ENCODE measurements at regions not wholly inside any gene's neighbourhood (a gene's known extent, or its start where the extent isn't known, plus 50 kb on each side); places are given as distances from the start of the nearest gene placed in this dataset.

GRCh38 chr13:109669956-109670355 is 116.4 kb downstream of the IRS2 start:
- DNase-seq: no peak

DNA sequence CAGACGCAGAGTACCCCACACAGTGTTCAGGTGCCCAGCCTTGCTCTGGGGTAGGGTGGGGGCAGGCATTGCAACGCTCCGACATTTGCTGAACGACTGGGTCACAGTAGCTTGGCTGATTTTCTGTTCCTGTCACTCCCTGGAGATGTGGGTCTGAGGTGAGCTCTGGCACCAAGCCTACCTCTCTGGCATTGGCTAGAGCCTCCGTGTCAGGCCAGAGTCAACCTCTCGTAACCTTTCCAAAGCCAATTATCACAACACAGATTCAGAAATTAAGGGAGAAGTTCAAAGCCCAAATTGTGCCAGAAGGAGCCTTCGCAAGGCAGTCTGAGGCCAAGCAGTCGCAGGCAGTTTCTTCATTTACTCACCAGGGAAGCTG is 117.2 kb downstream of the IRS2 start:
- no peak for DNase-seq

GRCh38 chr13:109668433-109669233 is 117.8 kb downstream of the IRS2 start:
- no peak for DNase-seq

DNA sequence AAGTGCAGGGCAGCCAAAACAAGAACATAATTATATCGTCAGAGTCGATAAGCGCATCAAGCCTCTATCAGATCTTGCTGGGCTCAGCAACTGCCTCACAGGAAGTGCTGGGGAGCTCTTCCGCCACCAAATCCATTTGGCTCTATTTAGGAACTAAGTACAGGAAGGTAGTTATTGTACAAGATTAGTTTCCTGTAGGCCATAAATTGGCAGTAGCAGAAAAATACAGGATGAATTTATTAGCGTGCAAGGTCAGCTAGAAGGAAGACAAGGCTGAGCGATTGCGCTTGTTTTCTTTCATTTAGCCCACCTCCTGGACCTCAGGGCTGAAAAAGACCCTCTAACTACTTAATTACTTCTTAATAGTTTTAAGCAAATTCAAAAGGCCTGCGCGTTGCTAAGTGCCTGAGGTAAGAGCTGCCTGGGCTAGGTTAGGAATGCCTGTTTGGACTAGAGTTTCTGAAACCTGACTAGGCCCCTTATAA is 118.5 kb downstream of the IRS2 start:
- DNase-seq: no peak

DNA sequence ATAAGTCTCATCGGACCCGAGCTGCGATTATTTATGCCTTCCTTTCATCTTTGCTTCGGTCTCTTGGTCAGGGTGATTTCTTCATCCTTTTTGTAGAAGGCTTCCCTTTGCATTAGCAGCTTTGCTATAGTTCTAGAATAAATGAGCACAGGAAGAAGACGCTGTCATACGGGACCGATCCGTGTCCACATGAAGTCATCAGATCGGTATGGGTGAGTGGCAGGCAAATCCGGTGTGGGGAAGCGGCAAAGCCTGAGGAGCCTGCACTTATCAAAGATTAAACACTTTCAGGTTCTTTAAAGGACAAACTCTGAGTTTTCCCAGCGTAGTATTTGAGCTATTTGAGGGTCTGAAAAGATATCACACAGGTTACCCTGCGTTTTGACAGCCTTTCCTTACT is 119.3 kb downstream of the IRS2 start:
- DNase-seq: peak; percentile 53

GRCh38 chr13:109666656-109667055 is 119.7 kb downstream of the IRS2 start:
- no peak for DNase-seq

DNA sequence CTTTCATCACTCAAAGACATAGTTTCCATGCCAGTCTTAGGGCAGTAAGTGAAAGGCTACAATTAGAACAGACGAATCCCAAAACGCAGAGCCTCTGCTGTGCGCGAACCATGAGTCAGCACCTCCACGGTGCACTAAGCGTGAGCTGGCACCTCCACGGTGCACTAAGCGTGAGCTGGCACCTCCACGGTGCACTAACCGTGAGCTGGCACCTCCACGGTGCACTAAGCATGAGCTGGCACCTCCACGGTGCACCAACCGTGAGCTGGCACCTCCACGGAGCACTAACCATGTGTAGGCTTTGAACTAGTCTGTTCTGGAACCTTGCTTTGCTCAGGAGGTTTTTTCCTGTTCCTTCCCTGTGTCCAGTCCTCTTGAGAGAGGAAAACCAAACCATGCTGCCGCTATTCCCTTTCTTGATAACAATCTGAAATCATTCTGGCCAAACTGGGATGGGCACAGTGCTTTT is 120.6 kb downstream of the IRS2 start:
- DNase-seq: no peak

GRCh38 chr13:109665240-109665639 is 121.1 kb downstream of the IRS2 start:
- no peak for DNase-seq

DNA sequence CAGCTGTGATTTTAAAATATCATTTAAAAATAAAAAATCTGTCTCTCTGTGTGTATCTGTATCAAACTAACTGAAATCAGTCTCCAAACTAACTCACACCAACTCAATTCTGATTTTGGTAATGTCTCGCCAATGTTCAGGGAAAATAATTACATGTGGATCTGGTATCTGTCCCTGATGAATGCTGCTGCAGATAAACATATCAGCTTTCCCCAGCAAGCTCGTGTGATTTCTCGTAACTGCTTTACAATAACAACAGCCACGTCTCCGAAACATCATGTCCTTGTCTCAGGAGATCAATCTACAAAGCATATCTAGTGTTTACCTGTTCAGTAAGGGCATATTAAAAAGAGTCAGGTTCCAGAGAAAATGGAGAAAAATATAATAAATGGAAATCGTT is 129.0 kb downstream of the IRS2 start:
- DNase-seq: no peak

DNA sequence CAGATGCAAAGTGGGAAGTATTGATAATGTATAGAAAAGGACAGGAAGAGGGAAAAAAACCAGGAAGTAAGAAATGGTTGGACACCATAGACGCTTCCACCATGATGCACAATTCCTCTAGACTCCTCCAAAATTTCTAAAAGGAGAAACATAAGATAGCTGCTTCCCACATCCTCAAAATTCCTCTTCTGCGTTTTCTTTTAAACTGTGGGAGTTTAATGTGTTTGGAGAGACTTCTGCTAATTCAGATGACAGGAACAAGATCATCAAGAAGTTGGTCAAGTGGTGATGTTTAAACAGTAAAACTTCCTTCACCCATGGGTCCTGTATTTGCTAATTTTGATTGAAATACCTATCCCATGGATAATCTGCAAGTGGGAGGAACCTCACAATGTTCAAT is 130.2 kb downstream of the IRS2 start:
- no peak for DNase-seq

DNA sequence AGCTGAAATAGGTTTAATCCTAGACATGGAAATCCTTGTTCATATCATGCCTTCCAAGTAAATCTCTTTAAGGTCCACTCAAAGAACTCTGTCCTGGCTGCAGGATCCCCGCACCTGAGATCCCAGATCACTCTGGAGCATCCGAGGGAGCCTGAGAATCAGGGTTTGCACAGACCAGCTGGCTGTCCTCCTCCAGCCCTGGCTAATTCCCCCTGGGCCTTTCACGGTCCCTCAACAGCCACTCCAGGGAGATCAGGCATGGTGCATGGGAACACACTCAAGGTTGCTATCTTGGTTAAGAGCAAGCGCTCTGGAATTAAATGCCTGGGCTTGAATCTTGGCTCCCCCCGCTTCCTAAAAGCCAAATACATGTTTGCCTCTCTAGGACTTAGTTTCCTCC is 130.8 kb downstream of the IRS2 start:
- no peak for DNase-seq

DNA sequence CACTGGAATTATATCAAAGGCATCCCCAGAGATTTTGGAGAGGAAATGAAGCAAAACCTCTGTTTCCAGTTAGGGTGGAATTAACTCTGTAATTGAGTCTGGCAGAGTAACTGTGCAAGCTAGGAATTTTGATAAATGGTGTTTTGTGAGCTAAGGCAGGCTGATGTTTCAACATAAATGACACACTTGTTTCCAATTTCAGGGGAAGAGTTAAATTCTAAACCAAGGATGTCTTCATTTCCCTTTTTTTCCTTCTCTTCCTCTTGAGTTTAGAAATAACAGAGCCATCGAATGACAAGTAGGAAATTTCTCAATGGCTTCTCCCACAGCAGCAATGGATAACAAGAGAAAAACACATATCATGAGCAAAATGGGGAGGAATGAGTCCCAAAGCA is 131.2 kb downstream of the IRS2 start:
- DNase-seq: peak; percentile 65

GRCh38 chr13:109654341-109655205 is 131.8 kb downstream of the IRS2 start:
- DNase-seq: peak; percentile 23

DNA sequence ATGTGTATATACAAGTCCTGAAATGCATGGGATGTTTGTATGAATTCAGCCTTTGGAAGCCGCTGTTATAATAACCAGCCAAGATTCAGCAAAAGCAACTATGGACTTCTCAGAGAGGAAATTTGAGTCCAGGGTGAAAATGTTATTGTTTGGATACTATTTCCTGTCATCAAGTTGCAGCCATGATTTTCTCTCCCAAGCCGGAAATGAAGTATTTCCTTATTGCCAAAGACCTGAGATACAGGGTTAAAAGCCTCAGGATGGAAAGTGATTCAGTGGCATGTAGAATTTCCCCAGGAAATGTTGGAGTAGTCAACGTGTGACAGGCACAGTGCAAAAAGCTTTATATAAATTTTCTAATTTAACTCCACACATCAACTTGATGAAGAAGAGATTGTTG is 133.9 kb downstream of the IRS2 start:
- DNase-seq: peak; percentile 35

- DNase-seq: no peak
These were observed 134.5 kb downstream of the IRS2 start for GRCh38 chr13:109651854-109652253.

- DNase-seq: no peak
These were observed 135.1 kb downstream of the IRS2 start for GRCh38 chr13:109651311-109651710.

GRCh38 chr13:109650861-109651260 is 135.5 kb downstream of the IRS2 start:
- DNase-seq: no peak

DNA sequence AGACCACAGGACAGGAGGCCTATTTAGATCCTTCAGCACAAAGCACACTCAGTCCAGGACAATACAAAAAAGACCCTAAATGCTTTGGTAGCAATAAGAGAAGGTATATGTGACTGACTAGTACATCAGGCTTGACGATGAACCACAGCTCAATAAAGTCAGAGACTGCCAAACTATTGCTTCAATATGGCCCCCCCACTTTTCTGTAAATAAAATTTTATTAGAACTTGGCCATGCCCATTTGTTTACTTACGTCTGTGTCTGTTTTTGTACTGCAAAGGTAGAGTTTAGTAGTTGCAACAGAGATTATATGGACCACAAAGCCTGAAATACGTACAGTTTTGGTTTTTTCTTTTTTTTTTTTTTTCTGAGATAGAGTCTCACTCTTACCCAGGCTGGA is 136.7 kb downstream of the IRS2 start:
- no peak for DNase-seq

DNA sequence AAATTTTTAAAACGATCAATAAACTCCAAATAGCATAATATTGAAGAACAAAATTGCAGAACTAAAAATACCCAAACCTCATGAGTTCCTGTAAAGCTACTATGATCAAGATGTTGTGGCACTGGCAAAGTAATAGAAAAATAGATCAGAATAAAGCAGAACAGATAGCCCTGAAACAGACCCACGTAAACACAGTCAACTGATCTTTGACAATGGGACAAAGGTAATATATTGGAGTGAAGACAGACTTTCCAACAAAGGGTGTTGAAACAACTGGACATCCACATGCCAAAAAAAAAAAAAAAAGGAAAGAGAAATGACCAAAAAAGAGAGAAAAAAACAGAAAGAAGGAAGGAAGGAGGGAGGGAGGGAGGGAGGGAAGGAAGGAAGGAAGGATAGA is 138.7 kb downstream of the IRS2 start:
- DNase-seq: no peak

DNA sequence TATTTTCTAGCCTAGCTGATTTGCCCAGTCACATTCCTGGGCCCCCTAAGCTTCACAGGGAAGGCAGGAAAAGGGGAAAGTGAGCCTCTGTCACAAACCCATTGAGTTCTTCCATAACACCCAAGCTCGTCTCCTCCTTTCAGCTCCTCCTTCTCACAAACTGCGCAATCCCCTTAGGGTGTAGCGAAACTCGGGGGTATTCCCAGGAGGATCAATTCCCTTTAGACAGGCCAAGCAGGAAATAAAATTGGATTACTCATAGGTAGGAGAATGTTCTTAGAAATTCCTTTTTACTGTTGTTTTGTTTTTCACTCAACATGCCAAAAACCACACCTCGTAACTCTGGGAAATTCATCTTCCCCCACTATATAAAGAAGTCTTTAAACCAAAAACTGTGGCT is 139.3 kb downstream of the IRS2 start:
- DNase-seq: peak; percentile 66

DNA sequence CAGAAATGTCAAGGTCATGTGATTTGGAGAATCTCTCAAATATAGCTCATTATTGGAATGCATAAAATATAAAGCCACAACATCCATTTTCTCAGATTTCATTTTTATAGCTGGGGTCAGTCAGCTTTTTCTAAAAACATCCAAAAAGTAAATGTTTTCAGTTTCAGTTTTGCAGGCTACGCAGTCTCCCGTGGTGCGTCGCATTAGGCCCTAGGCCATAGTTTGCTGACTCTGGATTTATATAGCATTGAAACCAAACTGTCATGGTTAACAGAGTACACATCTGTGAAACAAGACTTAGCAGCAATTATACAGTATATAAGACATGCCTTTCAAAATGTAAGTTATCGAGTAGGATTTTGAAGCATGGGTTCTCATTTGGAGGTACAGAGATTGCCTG is 140.0 kb downstream of the IRS2 start:
- no peak for DNase-seq

- no peak for DNase-seq
These were observed 140.6 kb downstream of the IRS2 start for GRCh38 chr13:109645831-109646230.

GRCh38 chr13:109644956-109645355 is 141.4 kb downstream of the IRS2 start:
- DNase-seq: no peak

Measured in fibroblast of skin of right quadriceps (primary cell).